ENCODE measurements at regions not wholly inside any gene's neighbourhood (a gene's known extent, or its start where the extent isn't known, plus 50 kb on each side); places are given as distances from the start of the nearest gene placed in this dataset.

DNA sequence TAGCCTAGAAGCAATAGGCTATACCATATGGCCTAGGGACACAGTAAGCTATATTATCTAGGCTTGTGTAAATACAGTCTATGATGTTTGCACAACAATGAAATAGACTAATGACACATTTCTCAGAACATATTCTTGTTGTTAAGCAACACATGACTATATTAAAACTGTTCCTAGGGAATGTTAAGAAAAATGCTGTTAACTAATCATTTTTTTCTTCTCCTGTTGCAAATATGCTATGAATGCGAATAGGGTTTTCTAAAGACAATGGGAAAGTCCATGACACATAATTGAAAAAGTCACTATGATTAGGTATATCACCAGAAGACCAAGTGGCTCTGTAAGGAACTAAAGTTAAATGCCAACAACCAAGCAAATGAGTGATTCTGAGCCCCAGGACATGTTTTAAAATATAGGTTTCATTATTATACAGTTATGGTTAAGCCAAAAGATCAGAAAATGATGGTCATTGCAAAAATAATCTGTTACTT is 454.0 kb upstream of the SORCS1 start:
- H3K27me3 ChIP-seq (ENCODE audit: insufficient read depth, low read depth): no peaks in the 10 kb centered on the region
- H3K4me3 ChIP-seq (IDR thresholded peaks at IDR 0.05; ENCODE audit: insufficient read depth, low read depth, low read length): no peak overlapping the region
- no peaks in the 10 kb centered on the region for H3K36me3 ChIP-seq (ENCODE audit: insufficient read depth)
- H3K9ac ChIP-seq: no peak overlapping the region
- H3K4me1 ChIP-seq (ENCODE audit: low read depth, poor library complexity, severe bottlenecking): no peaks in the 10 kb centered on the region
- no peak overlapping the region for H3K4me2 ChIP-seq
- no peaks in the 10 kb centered on the region for H3K79me2 ChIP-seq (ENCODE audit: insufficient read depth, low read depth)
- H4K20me1 ChIP-seq (ENCODE audit: insufficient read depth): no peaks in the 10 kb centered on the region
- no peak overlapping the region for H3K27ac ChIP-seq
- no peak overlapping the region for H2AFZ ChIP-seq (ENCODE audit: low read depth)
- TF ChIP-seq, protein P1, sequence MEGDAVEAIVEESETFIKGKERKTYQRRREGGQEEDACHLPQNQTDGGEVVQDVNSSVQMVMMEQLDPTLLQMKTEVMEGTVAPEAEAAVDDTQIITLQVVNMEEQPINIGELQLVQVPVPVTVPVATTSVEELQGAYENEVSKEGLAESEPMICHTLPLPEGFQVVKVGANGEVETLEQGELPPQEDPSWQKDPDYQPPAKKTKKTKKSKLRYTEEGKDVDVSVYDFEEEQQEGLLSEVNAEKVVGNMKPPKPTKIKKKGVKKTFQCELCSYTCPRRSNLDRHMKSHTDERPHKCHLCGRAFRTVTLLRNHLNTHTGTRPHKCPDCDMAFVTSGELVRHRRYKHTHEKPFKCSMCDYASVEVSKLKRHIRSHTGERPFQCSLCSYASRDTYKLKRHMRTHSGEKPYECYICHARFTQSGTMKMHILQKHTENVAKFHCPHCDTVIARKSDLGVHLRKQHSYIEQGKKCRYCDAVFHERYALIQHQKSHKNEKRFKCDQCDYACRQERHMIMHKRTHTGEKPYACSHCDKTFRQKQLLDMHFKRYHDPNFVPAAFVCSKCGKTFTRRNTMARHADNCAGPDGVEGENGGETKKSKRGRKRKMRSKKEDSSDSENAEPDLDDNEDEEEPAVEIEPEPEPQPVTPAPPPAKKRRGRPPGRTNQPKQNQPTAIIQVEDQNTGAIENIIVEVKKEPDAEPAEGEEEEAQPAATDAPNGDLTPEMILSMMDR (conservative IDR thresholded peaks at IDR 0.05; ENCODE audit: low read depth, low read length): no peak

DNA sequence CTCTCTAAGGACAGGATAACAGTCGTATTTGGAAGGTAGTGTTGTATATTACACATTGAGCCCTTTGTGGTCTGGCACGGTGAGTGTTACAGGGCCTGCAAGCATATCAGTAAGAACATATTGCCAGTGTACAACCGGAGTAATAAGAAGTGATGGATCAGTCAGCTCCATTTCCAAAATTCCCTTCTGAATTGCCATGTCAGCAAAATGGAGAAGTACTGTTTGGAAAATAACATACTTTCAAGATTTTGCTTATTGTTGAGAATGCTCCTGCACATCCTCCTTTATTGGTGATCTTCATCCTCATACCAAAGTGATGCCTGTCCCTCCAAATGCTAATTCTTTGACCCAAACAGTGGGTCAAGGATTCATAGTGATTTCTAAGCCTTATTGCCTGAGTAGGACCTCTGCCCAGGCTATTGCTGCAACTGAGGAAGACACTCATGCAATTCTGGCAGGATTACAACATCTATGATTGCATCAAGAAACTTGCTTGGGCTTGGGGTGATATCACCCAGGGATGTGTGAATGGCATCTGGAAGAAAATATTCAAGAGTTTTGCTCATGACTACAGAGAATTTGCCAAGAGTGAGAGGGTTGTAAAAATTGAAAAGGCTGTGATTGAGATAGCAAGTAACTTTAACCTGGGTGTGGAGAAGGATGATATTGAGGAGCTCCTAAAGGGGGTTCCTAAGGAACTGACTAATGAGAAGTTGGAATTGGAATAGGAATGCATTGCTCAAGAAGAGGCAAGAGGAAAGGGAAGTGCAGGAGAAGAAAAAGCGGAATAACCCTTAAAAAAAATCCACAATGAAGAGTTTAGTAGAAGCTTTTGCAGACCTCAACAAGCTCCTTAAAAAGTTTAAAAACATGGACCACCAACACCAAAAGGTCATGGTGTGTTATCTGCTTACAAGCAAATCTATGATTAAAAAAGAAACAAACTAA is 452.2 kb upstream of the SORCS1 start:
- Histone ChIP-seq H3K27me3 (ENCODE audit: insufficient read depth, low read depth) (no peaks in the 10 kb centered on the region), H2AFZ (ENCODE audit: low read depth) (no peak overlapping the region), H3K27ac (no peak overlapping the region), H3K36me3 (ENCODE audit: insufficient read depth) (no peaks in the 10 kb centered on the region), H3K4me3 (IDR thresholded peaks at IDR 0.05; ENCODE audit: insufficient read depth, low read depth, low read length) (no peak overlapping the region), H4K20me1 (ENCODE audit: insufficient read depth) (no peaks in the 10 kb centered on the region), H3K4me2 (no peak overlapping the region), H3K4me1 (ENCODE audit: low read depth, poor library complexity, severe bottlenecking) (no peaks in the 10 kb centered on the region), H3K9ac (no peak overlapping the region), H3K79me2 (ENCODE audit: insufficient read depth, low read depth) (no peaks in the 10 kb centered on the region)
- TF ChIP-seq, protein P1 (conservative IDR thresholded peaks at IDR 0.05; ENCODE audit: low read depth, low read length): no peak

DNA sequence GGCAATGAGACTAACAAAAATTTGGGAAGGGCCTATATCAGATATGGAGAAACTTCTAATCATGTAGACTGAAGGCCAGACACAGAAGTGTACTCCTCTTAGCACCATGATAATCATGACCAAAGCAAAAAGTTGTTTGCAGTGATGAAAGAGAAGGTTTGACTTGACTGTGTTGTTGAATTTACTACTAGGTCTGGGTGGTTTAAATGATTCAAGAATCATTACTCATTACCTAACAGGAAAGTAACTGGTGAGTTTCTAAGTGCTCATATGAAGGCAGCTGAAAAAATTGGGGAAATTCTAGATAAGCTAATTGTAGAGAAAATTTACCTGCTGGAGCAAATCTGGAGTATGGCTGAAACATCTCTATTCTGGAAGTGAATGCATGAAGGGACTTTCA is 451.5 kb upstream of the SORCS1 start:
- H3K27me3 ChIP-seq (ENCODE audit: insufficient read depth, low read depth): no peaks in the 10 kb centered on the region
- no peak overlapping the region for H3K27ac ChIP-seq
- no peak overlapping the region for H2AFZ ChIP-seq (ENCODE audit: low read depth)
- H3K79me2 ChIP-seq (ENCODE audit: insufficient read depth, low read depth): no peaks in the 10 kb centered on the region
- H3K4me2 ChIP-seq: no peak overlapping the region
- no peaks in the 10 kb centered on the region for H4K20me1 ChIP-seq (ENCODE audit: insufficient read depth)
- no peak overlapping the region for H3K4me3 ChIP-seq (IDR thresholded peaks at IDR 0.05; ENCODE audit: insufficient read depth, low read depth, low read length)
- TF ChIP-seq, protein P1 (conservative IDR thresholded peaks at IDR 0.05; ENCODE audit: low read depth, low read length): no peak
- no peaks in the 10 kb centered on the region for H3K4me1 ChIP-seq (ENCODE audit: low read depth, poor library complexity, severe bottlenecking)
- H3K9ac ChIP-seq: no peak overlapping the region
- no peaks in the 10 kb centered on the region for H3K36me3 ChIP-seq (ENCODE audit: insufficient read depth)

DNA sequence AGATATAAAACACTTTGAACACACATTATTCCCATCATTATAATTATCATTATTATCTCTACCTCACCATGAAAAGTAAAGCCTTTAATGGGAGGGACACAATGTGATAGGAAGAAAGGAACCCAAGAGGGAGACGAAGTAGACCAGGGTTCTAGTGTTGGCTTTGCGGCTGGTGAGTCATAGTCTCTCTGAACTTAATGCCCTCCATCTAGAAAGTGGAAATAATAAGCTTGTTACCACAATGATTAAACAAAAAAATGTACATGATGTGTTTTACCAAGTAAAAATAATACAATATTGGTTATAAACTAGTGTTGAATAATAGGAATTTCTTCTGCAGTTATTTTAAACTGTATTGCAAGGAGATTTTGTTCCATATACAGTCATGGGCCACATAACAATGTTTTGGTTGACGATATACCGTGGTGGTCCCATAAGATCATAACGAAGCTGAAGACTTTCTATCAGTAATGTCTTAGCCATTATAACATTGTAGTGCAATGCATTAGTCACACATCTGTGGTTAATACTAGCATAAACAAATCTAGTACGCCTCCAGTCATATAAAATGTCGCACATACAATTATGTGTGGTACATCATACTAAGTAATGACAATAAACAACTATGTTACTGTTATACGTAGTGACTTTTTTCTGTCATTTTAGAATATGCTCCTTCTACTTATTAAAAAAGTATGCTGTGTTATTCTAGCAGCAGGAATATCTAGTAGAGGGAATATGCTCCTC is 450.6 kb upstream of the SORCS1 start:
- Histone ChIP-seq H3K4me3 (IDR thresholded peaks at IDR 0.05; ENCODE audit: insufficient read depth, low read depth, low read length) (no peak overlapping the region), H3K27me3 (ENCODE audit: insufficient read depth, low read depth) (no peaks in the 10 kb centered on the region), H4K20me1 (ENCODE audit: insufficient read depth) (no peaks in the 10 kb centered on the region), H3K36me3 (ENCODE audit: insufficient read depth) (no peaks in the 10 kb centered on the region), H2AFZ (ENCODE audit: low read depth) (no peak overlapping the region), H3K9ac (no peak overlapping the region), H3K27ac (no peak overlapping the region), H3K4me1 (ENCODE audit: low read depth, poor library complexity, severe bottlenecking) (no peaks in the 10 kb centered on the region), H3K4me2 (no peak overlapping the region), H3K79me2 (ENCODE audit: insufficient read depth, low read depth) (no peaks in the 10 kb centered on the region)
- TF ChIP-seq, protein P1 (conservative IDR thresholded peaks at IDR 0.05; ENCODE audit: low read depth, low read length): no peak

Measured in KMS-11 (cell line).